H1 (cell line): ENCODE measurements at regions not wholly inside any gene's neighbourhood (a gene's known extent, or its start where the extent isn't known, plus 50 kb on each side); places are given as distances from the start of the nearest gene placed in this dataset.

Experiments
- BRCA1 ChIP-seq: IDR thresholded peaks from 2 replicates; pipeline ENCODE4 v1.6.1; 2012; ENCODE audit warnings: low read depth, low read length, improper control_type of control experiment
- CHD1 ChIP-seq: IDR thresholded peaks from 2 replicates; pipeline ENCODE4 v1.6.1; 2012; ENCODE audit warnings: low read depth, low read length, improper control_type of control experiment
- CHD7 ChIP-seq: fragments of 300-600 bp; sonication (generic); IDR thresholded peaks from 2 replicates; pipeline ENCODE4 v1.7.1; 2012; ENCODE audit warnings: low read length, moderate library complexity, mild to moderate bottlenecking, inconsistent platforms; ENCODE audit not compliant: insufficient replicate concordance
- CTBP2 ChIP-seq: IDR thresholded peaks from 2 replicates; pipeline ENCODE4 v1.7.0; 2011; ENCODE audit warnings: borderline replicate concordance, mild to moderate bottlenecking, moderate library complexity, mixed read lengths, low read length; ENCODE audit not compliant: insufficient read depth, insufficient read length
- GTF2F1 ChIP-seq: IDR thresholded peaks from 2 replicates; pipeline ENCODE4 v1.6.1; 2012; ENCODE audit warnings: low read depth, low read length, improper control_type of control experiment, borderline replicate concordance
- HDAC2 ChIP-seq, 2 experiments: fragments of 300-600 bp in 1 of 2; sonication (generic) in 1 of 2; IDR thresholded peaks; 2 replicates each; pipeline ENCODE4 v1.6.1; 2011 to 2012; ENCODE audit warnings: low read depth in 2 of 2, low read length in 2 of 2, mild to moderate bottlenecking in 2 of 2, moderate library complexity in 2 of 2, borderline replicate concordance in 1 of 2, inconsistent platforms in 1 of 2
- RNF2 ChIP-seq: fragments of 200-900, 300-1000 bp; sonication (generic); IDR thresholded peaks from 2 replicates; pipeline ENCODE4 v1.7.1; 2016; ENCODE audit warnings: borderline replicate concordance, low read depth, mild to moderate bottlenecking, antibody characterized with exemption, low read length; ENCODE audit not compliant: poor library complexity, severe bottlenecking; ENCODE audit errors: missing control alignments
- SP4 ChIP-seq: IDR thresholded peaks from 2 replicates; pipeline ENCODE4 v1.6.1; 2012; ENCODE audit warnings: low read length, inconsistent platforms

GRCh38 chr4:153074936-153075630, 129.2 kb upstream of the TRIM2 start (continued):
- TF ChIP-seq CHD7 (no peak), SP4 (no peak), BRCA1 (no peak), CHD1 (no peak), HDAC2 (IDR thresholded peaks at IDR 0.05; ENCODE audit: borderline replicate concordance in 1 of 2, low read depth in 2 of 2, low read length in 2 of 2) (no peak), RNF2 (no peak), CTBP2 (no peak), GTF2F1 (no peak)
